Mesenchymal stem cell (in vitro differentiated cells and primary cell): ENCODE measurements at regions not wholly inside any gene's neighbourhood (a gene's known extent, or its start where the extent isn't known, plus 50 kb on each side); places are given as distances from the start of the nearest gene placed in this dataset.
A peak's percentile ranks its signal among the peaks of the same experiment; 100 is the strongest.

ENCODE experiments used
- DNase-seq: peaks from one replicate; pipeline ENCODE4 v3.0.0-alpha.2; 2013
- H2AFZ ChIP-seq: one replicate; pipeline ENCODE4 v1.6.1; 2013; ENCODE audit warnings: low read depth, mild to moderate bottlenecking, control low read depth, inconsistent platforms, low read length, moderate library complexity
- H2AK5ac ChIP-seq: 2 replicates; pipeline ENCODE4 v1.6.1; 2013; ENCODE audit warnings: low read length, moderate library complexity, mild to moderate bottlenecking, inconsistent platforms; ENCODE audit not compliant: severe bottlenecking
- H2BK120ac ChIP-seq: one replicate; pipeline ENCODE4 v1.6.1; 2013; ENCODE audit warnings: low read depth, mild to moderate bottlenecking, inconsistent platforms, low read length, moderate library complexity
- H2BK12ac ChIP-seq, 2 experiments: one replicate each; pipeline ENCODE4 v1.6.1; 2013; ENCODE audit warnings: inconsistent platforms in 2 of 2, low read length in 2 of 2, mild to moderate bottlenecking in 2 of 2, moderate library complexity in 2 of 2, control low read depth in 1 of 2
- H2BK15ac ChIP-seq: one replicate; pipeline ENCODE4 v1.6.1; 2013; ENCODE audit warnings: mild to moderate bottlenecking, low read depth, inconsistent platforms; ENCODE audit not compliant: poor library complexity, severe bottlenecking
- H2BK5ac ChIP-seq: 2 replicates; pipeline ENCODE4 v1.6.1; 2013; ENCODE audit warnings: low read depth, mild to moderate bottlenecking, low read length, control low read depth, inconsistent platforms; ENCODE audit not compliant: poor library complexity, severe bottlenecking
- H3K14ac ChIP-seq, 2 experiments: one replicate each; pipeline ENCODE4 v1.6.1; 2013; ENCODE audit warnings: inconsistent platforms in 2 of 2, low read length in 2 of 2, control low read depth in 1 of 2, mild to moderate bottlenecking in 1 of 2, moderate library complexity in 1 of 2
- H3K18ac ChIP-seq, 2 experiments: one replicate each; pipeline ENCODE4 v1.6.1; 2013; ENCODE audit warnings: inconsistent platforms in 2 of 2, low read length in 2 of 2, control low read depth in 1 of 2, low read depth in 1 of 2, mild to moderate bottlenecking in 1 of 2
- H3K23ac ChIP-seq, 2 experiments: one replicate each; pipeline ENCODE4 v1.6.1; 2013; ENCODE audit warnings: inconsistent platforms in 2 of 2, low read length in 2 of 2, mild to moderate bottlenecking in 2 of 2, moderate library complexity in 2 of 2, control low read depth in 1 of 2
- H3K27ac ChIP-seq: 2 replicates; pipeline ENCODE4 v1.5.1; 2013; ENCODE audit warnings: mild to moderate bottlenecking, moderate library complexity, low read length, control low read depth, inconsistent platforms; ENCODE audit not compliant: poor library complexity, severe bottlenecking
- H3K27me3 ChIP-seq, 2 experiments: 2 replicates each; pipeline versions ENCODE4 v1.6.1 to v1.7.0; 2013; ENCODE audit warnings: low read length in 2 of 2, mild to moderate bottlenecking in 2 of 2, moderate library complexity in 2 of 2, control low read depth in 1 of 2, inconsistent platforms in 1 of 2; ENCODE audit not compliant: control insufficient read depth in 1 of 2, insufficient read depth in 1 of 2
- H3K36me3 ChIP-seq, 2 experiments: 2 replicates each; pipeline versions ENCODE4 v1.6.1 to v1.7.0; 2013; ENCODE audit warnings: low read length in 2 of 2, control low read depth in 1 of 2, inconsistent platforms in 1 of 2, low read depth in 1 of 2, mild to moderate bottlenecking in 1 of 2; ENCODE audit not compliant: insufficient read depth in 2 of 2, control insufficient read depth in 1 of 2
- H3K4ac ChIP-seq, 2 experiments: one replicate each; pipeline ENCODE4 v1.6.1; 2013; ENCODE audit warnings: inconsistent platforms in 2 of 2, low read length in 2 of 2, mild to moderate bottlenecking in 2 of 2, moderate library complexity in 2 of 2, control low read depth in 1 of 2, low read depth in 1 of 2
- H3K4me1 ChIP-seq: 2 replicates; pipeline ENCODE4 v1.6.1; 2013; ENCODE audit warnings: low read depth, low read length, control low read depth; ENCODE audit not compliant: control insufficient read depth, insufficient read depth
- H3K4me2 ChIP-seq: 2 replicates; pipeline ENCODE4 v1.6.1; 2013; ENCODE audit warnings: low read length, mild to moderate bottlenecking, inconsistent platforms; ENCODE audit not compliant: poor library complexity, severe bottlenecking
- H3K4me3 ChIP-seq, 2 experiments: 2 replicates each; pipeline versions ENCODE4 v1.5.1 to v1.7.0; 2013; ENCODE audit warnings: low read length in 2 of 2, mild to moderate bottlenecking in 2 of 2, control low read depth in 1 of 2, low read depth in 1 of 2; ENCODE audit not compliant: insufficient read depth in 1 of 2
- H3K79me1 ChIP-seq: replicated peaks from 2 replicates; pipeline ENCODE4 v1.6.1; 2013; ENCODE audit warnings: mild to moderate bottlenecking, control low read depth, low read length, inconsistent platforms; ENCODE audit not compliant: poor library complexity, severe bottlenecking
- H3K9ac ChIP-seq: 2 replicates; pipeline ENCODE4 v1.7.0; 2013; ENCODE audit warnings: mild to moderate bottlenecking, low read length, moderate library complexity
- H3K9me3 ChIP-seq: 2 replicates; pipeline ENCODE4 v1.7.0; 2013; ENCODE audit warnings: mild to moderate bottlenecking, low read length; ENCODE audit not compliant: control insufficient read depth
- H4K8ac ChIP-seq: one replicate; pipeline ENCODE4 v1.6.1; 2013; ENCODE audit warnings: inconsistent platforms, mild to moderate bottlenecking, low read length, moderate library complexity
- H4K91ac ChIP-seq: one replicate; pipeline ENCODE4 v1.6.1; 2013; ENCODE audit warnings: mild to moderate bottlenecking, low read length, inconsistent platforms
- WGBS: methylation state at CpG from one replicate; pipeline ENCODE4 v1.1.7; 2013; ENCODE audit warnings: mixed read lengths; 5-methylcytosine and 5-hydroxymethylcytosine counted together

- H2AK5ac ChIP-seq, result no peak overlapping the region
- no peak overlapping the region for H4K91ac ChIP-seq
- no peak overlapping the region for H3K27ac ChIP-seq
- H2BK5ac ChIP-seq, result no peak overlapping the region
- H4K8ac ChIP-seq, result no peak overlapping the region
- no peaks in the 10 kb centered on the region for H3K27me3 ChIP-seq
- no peak overlapping the region for H3K14ac ChIP-seq
- H3K23ac ChIP-seq, result no peak overlapping the region
- H3K9ac ChIP-seq, result no peak overlapping the region
- H2AFZ ChIP-seq, result no peak overlapping the region
- H3K4ac ChIP-seq, result no peak overlapping the region
- no peak overlapping the region for H3K4me2 ChIP-seq
- H3K4me1 ChIP-seq, result no peaks in the 10 kb centered on the region
- H2BK15ac ChIP-seq, result no peak overlapping the region
- H3K79me1 ChIP-seq, result no peaks in the 10 kb centered on the region
- no peaks in the 10 kb centered on the region for H3K36me3 ChIP-seq
- no peak for DNase-seq
- H3K4me3 ChIP-seq, result no peak overlapping the region
- H2BK120ac ChIP-seq, result no peak overlapping the region
- H3K9me3 ChIP-seq, result no peaks in the 10 kb centered on the region
- no peak overlapping the region for H3K18ac ChIP-seq
- no peak overlapping the region for H2BK12ac ChIP-seq
Observed at GRCh38 chr13:34437873-34438272, 504.2 kb upstream of the NBEA start.

- Histone ChIP-seq H3K27ac (no peak overlapping the region), H3K9ac (no peak overlapping the region), H4K8ac (no peak overlapping the region), H3K18ac (no peak overlapping the region), H2AK5ac (no peak overlapping the region), H2BK15ac (no peak overlapping the region), H3K14ac (no peak overlapping the region), H2BK5ac (no peak overlapping the region), H3K27me3 (no peaks in the 10 kb centered on the region), H3K79me1 (no peaks in the 10 kb centered on the region), H2AFZ (no peak overlapping the region), H4K91ac (no peak overlapping the region), H3K4me1 (no peaks in the 10 kb centered on the region), H2BK12ac (no peak overlapping the region), H3K9me3 (peaks cover 3% of the 10 kb centered on the region), H3K23ac (no peak overlapping the region), H2BK120ac (no peak overlapping the region), H3K36me3 (no peaks in the 10 kb centered on the region), H3K4ac (no peak overlapping the region), H3K4me2 (no peak overlapping the region), H3K4me3 (no peak overlapping the region)
- DNase-seq, result no peak
Observed at GRCh38 chr13:34452831-34453230, 489.2 kb upstream of the NBEA start.

- no peaks in the 10 kb centered on the region for H3K27me3 ChIP-seq
- no peak overlapping the region for H3K4ac ChIP-seq
- 81% methylated on average over 3 of the region's 4 CpGs for WGBS
- no peaks in the 10 kb centered on the region for H3K36me3 ChIP-seq
- H2BK5ac ChIP-seq, result no peak overlapping the region
- H2BK15ac ChIP-seq, result no peak overlapping the region
- no peaks in the 10 kb centered on the region for H3K79me1 ChIP-seq
- DNase-seq, result no peak
- H3K27ac ChIP-seq, result no peak overlapping the region
- H3K23ac ChIP-seq, result no peak overlapping the region
- H4K8ac ChIP-seq, result no peak overlapping the region
- no peak overlapping the region for H4K91ac ChIP-seq
- no peak overlapping the region for H2BK12ac ChIP-seq
- no peak overlapping the region for H3K9ac ChIP-seq
- H3K9me3 ChIP-seq, result peaks cover 3% of the 10 kb centered on the region
- H2AFZ ChIP-seq, result no peak overlapping the region
- no peak overlapping the region for H3K14ac ChIP-seq
- H2AK5ac ChIP-seq, result no peak overlapping the region
- no peak overlapping the region for H3K18ac ChIP-seq
- no peak overlapping the region for H3K4me3 ChIP-seq
- H3K4me2 ChIP-seq, result no peak overlapping the region
- peaks cover 1% of the 10 kb centered on the region for H3K4me1 ChIP-seq
- no peak overlapping the region for H2BK120ac ChIP-seq
Observed at GRCh38 chr13:34458756-34459715, 483.0 kb upstream of the NBEA start.

GRCh38 chr13:34459856-34460255 lies 482.2 kb upstream of the NBEA start:
- Histone ChIP-seq H3K9ac (no peak overlapping the region), H3K23ac (no peak overlapping the region), H3K27me3 (no peaks in the 10 kb centered on the region), H2BK12ac (no peak overlapping the region), H3K9me3 (peaks cover 3% of the 10 kb centered on the region), H2AK5ac (no peak overlapping the region), H3K4ac (no peak overlapping the region), H3K79me1 (no peaks in the 10 kb centered on the region), H4K91ac (no peak overlapping the region), H2AFZ (no peak overlapping the region), H3K14ac (peak overlapping the region in 1 of 2 experiments; percentile 12), H3K4me1 (peaks cover 1% of the 10 kb centered on the region), H3K4me2 (no peak overlapping the region), H3K27ac (no peak overlapping the region), H2BK120ac (no peak overlapping the region), H3K4me3 (no peak overlapping the region), H3K18ac (no peak overlapping the region), H4K8ac (peak overlapping the region; percentile 36), H2BK15ac (no peak overlapping the region), H3K36me3 (no peaks in the 10 kb centered on the region), H2BK5ac (no peak overlapping the region)
- 65% methylated on average over 6 of the region's 8 CpGs for WGBS
- DNase-seq, result no peak
